WTC11 (cell line): ENCODE measurements at regions not wholly inside any gene's neighbourhood (a gene's known extent, or its start where the extent isn't known, plus 50 kb on each side); places are given as distances from the start of the nearest gene placed in this dataset.

Experiments used
- ATF1 ChIP-seq: sonication (generic); formaldehyde crosslinking; IDR thresholded peaks from 2 replicates; pipeline ENCODE4 v1.8.1; 2023; ENCODE audit warnings: mild to moderate bottlenecking, moderate library complexity, missing genetic modification reagents
- CTCF ChIP-seq: fragments of 200-600 bp; IDR thresholded peaks from 2 replicates; pipeline ENCODE4 v1.8.0; 2022; ENCODE audit warnings: antibody characterized with exemption
- ESRRA ChIP-seq: sonication (generic); formaldehyde crosslinking; IDR thresholded peaks from 2 replicates; pipeline ENCODE4 v1.8.1; 2022; ENCODE audit warnings: mild to moderate bottlenecking, missing genetic modification reagents, borderline replicate concordance
- GTF2I ChIP-seq: fragments of 250-450 bp; sonication (Bioruptor Pico); conservative IDR thresholded peaks from 2 replicates; pipeline ENCODE4 v1.4.0; 2021; ENCODE audit warnings: mild to moderate bottlenecking
- TCF7 ChIP-seq: sonication (generic); formaldehyde crosslinking; IDR thresholded peaks from 2 replicates; pipeline ENCODE4 v1.8.0; 2022; ENCODE audit warnings: mild to moderate bottlenecking, low read depth, missing genetic modification reagents, moderate library complexity

GRCh38 chr20:57998981-57999464 is 229.4 kb downstream of the ANKRD60 start:
- no peak for TF ChIP-seq ESRRA
- no peak for TF ChIP-seq GTF2I (CRISPR knock-in tag)
- TF ChIP-seq CTCF = no peak
- no peak for TF ChIP-seq ATF1
- no peak for TF ChIP-seq TCF7 (CRISPR knock-in tag)
